ENCODE measurements at regions not wholly inside any gene's neighbourhood (a gene's known extent, or its start where the extent isn't known, plus 50 kb on each side); places are given as distances from the start of the nearest gene placed in this dataset.

DNA sequence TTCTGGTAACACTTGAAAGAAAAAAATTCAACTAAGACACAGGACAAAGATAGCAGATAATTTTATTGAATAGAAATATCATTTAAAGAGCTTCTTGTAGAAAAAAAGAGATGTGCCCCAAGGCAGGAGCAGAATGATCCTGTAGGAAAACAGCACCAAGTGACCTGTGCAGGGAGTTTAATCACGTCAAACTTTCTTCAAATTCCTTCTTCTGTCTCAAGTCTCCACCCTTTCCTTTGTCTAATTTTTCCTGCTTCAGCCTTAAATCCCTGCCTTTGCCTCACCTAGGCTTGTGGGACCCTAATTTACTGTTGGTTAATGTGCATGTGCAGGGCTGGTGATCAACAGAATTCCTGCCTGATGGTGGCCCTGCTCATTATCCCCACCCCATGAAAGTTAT lies 481.4 kb downstream of the IPMK start:
- peaks cover 0 to 10% (median 5%) of the 10 kb centered on the region in 8 donors for H3K9me3 Mint-ChIP-seq
- DNase-seq, result no peak
- H3K27ac ChIP-seq (ENCODE audit: low read depth, low read length), result no peak overlapping the region
- intact Hi-C loops (cut with micrococcal nuclease), result no loop called here
- no peaks in the 10 kb centered on the region for H3K27me3 ChIP-seq (ENCODE audit: insufficient read depth, low read length)
- no peaks in the 10 kb centered on the region for H3K4me1 Mint-ChIP-seq
- no peak overlapping the region for H3K27ac Mint-ChIP-seq
- POLR2A ChIA-PET (ENCODE audit: partially characterized antibody), result no interaction called here
- H3K4me3 Mint-ChIP-seq, result no peak overlapping the region
- no peaks in the 10 kb centered on the region for H3K4me1 ChIP-seq (ENCODE audit: insufficient read depth, low read length)
- no peak overlapping the region for H3K4me3 ChIP-seq (ENCODE audit: low read length in 2 of 2)
- no peaks in the 10 kb centered on the region for H3K36me3 ChIP-seq (ENCODE audit: insufficient read depth, low read length)
- H3K36me3 Mint-ChIP-seq, result no peaks in the 10 kb centered on the region
- H3K27me3 Mint-ChIP-seq, result no peaks in the 10 kb centered on the region
- CTCF ChIA-PET (ENCODE audit: partially characterized antibody), result no interaction called here
- H3K9me3 ChIP-seq (ENCODE audit: control insufficient read depth in 1 of 2, low read length in 2 of 2), result peaks cover 0 to 10% of the 10 kb centered on the region in 2 donors

DNA sequence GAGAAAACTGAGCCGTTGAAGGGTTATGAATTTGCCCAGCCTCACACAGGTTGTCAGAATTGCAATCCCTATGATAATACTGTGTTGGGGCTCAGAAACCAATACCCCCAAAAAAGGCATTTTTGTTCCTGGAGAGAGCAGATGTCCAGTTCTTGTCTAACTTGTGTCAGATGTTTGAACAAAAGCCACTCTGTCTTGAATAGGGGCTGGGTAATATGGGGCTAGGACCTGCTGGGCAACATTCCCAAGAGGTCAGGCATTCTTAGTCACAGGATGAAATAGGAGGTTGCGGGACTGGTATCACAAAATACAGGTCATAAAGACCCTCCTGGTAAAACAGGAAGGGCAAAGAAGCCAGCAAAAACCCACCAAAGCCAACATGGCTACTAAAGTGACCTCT lies 482.1 kb downstream of the IPMK start:
- Mint-ChIP-seq H3K27ac (no peak overlapping the region), H3K27me3 (no peaks in the 10 kb centered on the region), H3K4me1 (no peaks in the 10 kb centered on the region), H3K9me3 (peaks cover 0 to 10% (median 5%) of the 10 kb centered on the region in 8 donors), H3K4me3 (no peak overlapping the region), H3K36me3 (no peaks in the 10 kb centered on the region)
- H3K27me3 ChIP-seq (ENCODE audit: insufficient read depth, low read length), result no peaks in the 10 kb centered on the region
- ChIA-PET CTCF (ENCODE audit: partially characterized antibody) (no interaction called here), POLR2A (ENCODE audit: partially characterized antibody) (no interaction called here)
- no peak overlapping the region for H3K4me3 ChIP-seq (ENCODE audit: low read length in 2 of 2)
- no peak overlapping the region for H3K27ac ChIP-seq (ENCODE audit: low read depth, low read length)
- DNase-seq, result no peak
- intact Hi-C loops (cut with micrococcal nuclease), result no loop called here
- H3K9me3 ChIP-seq (ENCODE audit: control insufficient read depth in 1 of 2, low read length in 2 of 2), result peaks cover 0 to 10% of the 10 kb centered on the region in 2 donors
- no peaks in the 10 kb centered on the region for H3K36me3 ChIP-seq (ENCODE audit: insufficient read depth, low read length)
- H3K4me1 ChIP-seq (ENCODE audit: insufficient read depth, low read length), result no peaks in the 10 kb centered on the region

DNA sequence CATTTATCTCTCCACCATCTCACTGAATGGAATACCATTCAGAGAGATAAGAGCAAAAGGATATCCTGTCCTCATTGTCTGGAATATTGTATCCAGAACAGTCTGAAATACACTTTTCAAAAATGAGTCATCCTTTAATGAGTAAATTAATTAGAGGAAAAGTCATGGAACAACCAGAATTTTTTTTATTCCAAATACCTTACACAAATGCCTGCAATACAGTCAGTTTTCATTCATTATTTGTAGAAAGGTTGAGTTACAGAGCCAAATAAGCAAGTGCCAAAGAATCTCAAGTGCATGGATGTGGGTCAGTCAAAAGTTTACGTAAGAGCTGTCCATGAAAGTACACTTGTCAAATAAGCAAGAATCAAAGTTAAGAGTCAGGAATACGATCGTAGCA lies 482.6 kb downstream of the IPMK start:
- Mint-ChIP-seq H3K4me3 (no peak overlapping the region), H3K9me3 (peaks cover 0 to 10% (median 7%) of the 10 kb centered on the region in 8 donors), H3K36me3 (no peaks in the 10 kb centered on the region), H3K27ac (no peak overlapping the region), H3K27me3 (no peaks in the 10 kb centered on the region), H3K4me1 (no peaks in the 10 kb centered on the region)
- Histone ChIP-seq H3K9me3 (ENCODE audit: control insufficient read depth in 1 of 2, low read length in 2 of 2) (peaks cover 0 to 10% of the 10 kb centered on the region in 2 donors), H3K36me3 (ENCODE audit: insufficient read depth, low read length) (no peaks in the 10 kb centered on the region), H3K4me1 (ENCODE audit: insufficient read depth, low read length) (no peaks in the 10 kb centered on the region), H3K4me3 (ENCODE audit: low read length in 2 of 2) (no peak overlapping the region), H3K27ac (ENCODE audit: low read depth, low read length) (no peak overlapping the region), H3K27me3 (ENCODE audit: insufficient read depth, low read length) (no peaks in the 10 kb centered on the region)
- DNase-seq, result no peak
- POLR2A ChIA-PET (ENCODE audit: partially characterized antibody), result no interaction called here
- CTCF ChIA-PET (ENCODE audit: partially characterized antibody), result no interaction called here
- intact Hi-C loops (cut with micrococcal nuclease), result no loop called here

DNA sequence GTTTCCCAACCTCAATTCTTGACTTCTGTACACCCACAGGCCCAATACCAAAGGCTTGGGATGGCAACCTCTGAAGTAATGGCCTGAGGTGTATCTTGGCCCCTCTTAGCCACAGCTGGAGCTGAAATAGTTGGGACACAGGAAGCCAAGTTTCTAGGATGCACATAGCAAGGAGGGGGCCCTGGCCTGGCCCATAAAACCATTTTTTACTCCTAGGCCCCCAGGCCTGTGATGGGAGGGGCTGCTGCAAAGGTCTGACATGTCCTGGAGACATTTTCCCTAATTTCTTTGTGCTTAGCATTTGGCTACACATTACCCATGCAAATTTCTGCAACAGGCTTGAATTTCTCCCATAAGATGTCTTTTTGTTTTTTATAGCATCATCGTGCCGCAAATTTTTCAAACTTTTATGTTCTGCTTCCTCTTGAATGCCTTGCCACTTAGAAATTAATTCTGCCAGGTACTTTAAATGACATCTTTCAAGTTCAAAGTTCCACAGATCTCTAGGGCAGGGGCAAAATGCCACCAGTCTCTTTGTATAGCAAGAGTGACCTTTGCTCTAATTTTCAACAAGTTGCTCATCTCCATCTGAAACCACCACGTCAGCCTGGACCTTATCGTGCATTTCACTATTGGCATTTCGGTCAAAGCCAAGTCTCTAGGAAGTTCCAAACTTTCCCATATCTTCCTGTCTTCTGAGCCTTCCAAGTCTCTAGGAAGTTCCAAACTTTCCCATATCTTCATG lies 490.8 kb downstream of the IPMK start:
- intact Hi-C loops (cut with micrococcal nuclease), result no loop called here
- POLR2A ChIA-PET (ENCODE audit: partially characterized antibody), result no interaction called here
- no peaks in the 10 kb centered on the region for H3K4me1 ChIP-seq (ENCODE audit: insufficient read depth, low read length)
- H3K36me3 Mint-ChIP-seq, result no peaks in the 10 kb centered on the region
- H3K9me3 ChIP-seq (ENCODE audit: control insufficient read depth in 1 of 2, low read length in 2 of 2), result no peaks in the 10 kb centered on the region
- peaks cover 0 to 17% (median 8%) of the 10 kb centered on the region in 8 donors for H3K9me3 Mint-ChIP-seq
- DNase-seq, result no peak
- H3K4me3 Mint-ChIP-seq, result no peak overlapping the region
- H3K27me3 Mint-ChIP-seq, result no peaks in the 10 kb centered on the region
- no peak overlapping the region for H3K27ac Mint-ChIP-seq
- H3K4me3 ChIP-seq (ENCODE audit: low read length in 2 of 2), result no peak overlapping the region
- no peaks in the 10 kb centered on the region for H3K36me3 ChIP-seq (ENCODE audit: insufficient read depth, low read length)
- no peak overlapping the region for H3K27ac ChIP-seq (ENCODE audit: low read depth, low read length)
- no peaks in the 10 kb centered on the region for H3K27me3 ChIP-seq (ENCODE audit: insufficient read depth, low read length)
- CTCF ChIA-PET (ENCODE audit: partially characterized antibody), result no interaction called here
- H3K4me1 Mint-ChIP-seq, result no peaks in the 10 kb centered on the region

DNA sequence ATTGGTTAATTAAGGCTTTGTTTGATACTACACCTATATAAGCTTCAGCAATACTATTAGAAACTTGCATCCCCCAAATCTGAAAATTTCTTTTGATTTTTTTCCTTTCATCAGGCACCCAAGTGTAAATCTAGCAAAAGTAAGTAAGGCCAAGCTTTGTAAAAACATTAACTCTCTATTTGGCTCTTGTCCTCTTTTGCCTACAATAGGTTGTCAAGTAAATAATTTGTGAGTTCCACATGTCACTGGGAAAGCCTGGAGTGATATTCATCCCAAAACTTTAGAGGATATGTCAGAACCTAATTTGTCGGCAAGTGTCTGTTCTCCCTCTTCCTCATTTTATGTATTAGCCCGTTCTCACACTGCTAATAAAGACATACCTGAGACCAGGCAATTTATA lies 492.4 kb downstream of the IPMK start:
- ChIA-PET CTCF (ENCODE audit: partially characterized antibody) (no interaction called here), POLR2A (ENCODE audit: partially characterized antibody) (no interaction called here)
- H3K27me3 ChIP-seq (ENCODE audit: insufficient read depth, low read length), result no peaks in the 10 kb centered on the region
- H3K36me3 ChIP-seq (ENCODE audit: insufficient read depth, low read length), result no peaks in the 10 kb centered on the region
- H3K27ac ChIP-seq (ENCODE audit: low read depth, low read length), result no peak overlapping the region
- H3K27ac Mint-ChIP-seq, result no peak overlapping the region
- no peaks in the 10 kb centered on the region for H3K4me1 ChIP-seq (ENCODE audit: insufficient read depth, low read length)
- no peaks in the 10 kb centered on the region for H3K27me3 Mint-ChIP-seq
- no peaks in the 10 kb centered on the region for H3K4me1 Mint-ChIP-seq
- intact Hi-C loops (cut with micrococcal nuclease), result no loop called here
- H3K4me3 Mint-ChIP-seq, result no peak overlapping the region
- no peaks in the 10 kb centered on the region for H3K36me3 Mint-ChIP-seq
- peaks cover 0 to 15% (median 7%) of the 10 kb centered on the region in 8 donors for H3K9me3 Mint-ChIP-seq
- DNase-seq, result no peak
- H3K9me3 ChIP-seq (ENCODE audit: control insufficient read depth in 1 of 2, low read length in 2 of 2), result no peaks in the 10 kb centered on the region
- H3K4me3 ChIP-seq (ENCODE audit: low read length in 2 of 2), result no peak overlapping the region

DNA sequence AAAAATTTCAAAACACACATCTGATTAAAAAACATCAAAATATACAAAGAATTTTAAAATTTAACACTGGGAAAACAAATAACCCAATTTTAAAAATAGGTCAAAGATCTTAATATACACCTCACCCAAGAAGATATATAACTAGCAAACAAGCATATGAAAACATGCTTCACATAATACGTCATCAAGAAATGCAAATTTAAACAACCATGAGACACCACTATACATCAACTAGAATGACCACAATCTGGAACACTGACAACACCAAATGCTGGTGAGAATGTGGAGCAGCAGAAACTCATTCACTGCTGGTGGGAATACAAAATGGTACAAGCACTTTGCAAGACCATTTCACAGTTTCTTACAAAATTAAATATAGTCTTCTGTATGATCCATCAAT lies 498.4 kb downstream of the IPMK start:
- Mint-ChIP-seq H3K9me3 (peaks cover 0 to 8% (median 3%) of the 10 kb centered on the region in 8 donors), H3K36me3 (no peaks in the 10 kb centered on the region), H3K27ac (no peak overlapping the region), H3K4me1 (no peaks in the 10 kb centered on the region), H3K4me3 (no peak overlapping the region), H3K27me3 (no peaks in the 10 kb centered on the region)
- CTCF ChIA-PET (ENCODE audit: partially characterized antibody), result no interaction called here
- H3K4me3 ChIP-seq (ENCODE audit: low read length in 2 of 2), result no peak overlapping the region
- no peak overlapping the region for H3K27ac ChIP-seq (ENCODE audit: low read depth, low read length)
- POLR2A ChIA-PET (ENCODE audit: partially characterized antibody), result no interaction called here
- DNase-seq, result no peak
- H3K36me3 ChIP-seq (ENCODE audit: insufficient read depth, low read length), result no peaks in the 10 kb centered on the region
- no peaks in the 10 kb centered on the region for H3K27me3 ChIP-seq (ENCODE audit: insufficient read depth, low read length)
- H3K4me1 ChIP-seq (ENCODE audit: insufficient read depth, low read length), result no peaks in the 10 kb centered on the region
- intact Hi-C loops (cut with micrococcal nuclease), result no loop called here
- no peaks in the 10 kb centered on the region for H3K9me3 ChIP-seq (ENCODE audit: control insufficient read depth in 1 of 2, low read length in 2 of 2)

DNA sequence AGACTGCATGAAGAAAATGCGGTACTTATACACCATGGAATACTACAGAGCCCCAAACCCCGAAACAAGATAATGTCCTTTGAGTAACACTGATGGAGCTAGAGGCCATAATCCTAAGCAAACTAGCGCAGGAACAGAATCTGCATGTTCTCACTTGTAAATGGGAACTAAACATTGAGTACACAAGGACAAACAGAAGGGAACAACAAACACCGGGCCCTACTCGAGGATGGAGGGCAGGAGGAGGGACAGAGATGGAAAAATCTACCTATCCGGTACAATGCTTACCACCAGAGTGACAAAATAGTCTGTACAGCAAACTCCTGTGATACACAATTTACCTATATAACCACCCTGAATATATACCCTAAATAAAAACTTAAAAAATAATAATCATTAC lies 507.9 kb downstream of the IPMK start:
- no peaks in the 10 kb centered on the region for H3K27me3 Mint-ChIP-seq
- ChIA-PET POLR2A (ENCODE audit: partially characterized antibody) (no interaction called here), CTCF (ENCODE audit: partially characterized antibody) (no interaction called here)
- DNase-seq, result no peak
- no peaks in the 10 kb centered on the region for H3K4me1 Mint-ChIP-seq
- no peak overlapping the region for H3K27ac ChIP-seq (ENCODE audit: low read depth, low read length)
- intact Hi-C loops (cut with micrococcal nuclease), result no loop called here
- peaks cover 0 to 7% (median 2%) of the 10 kb centered on the region in 8 donors for H3K9me3 Mint-ChIP-seq
- no peak overlapping the region for H3K4me3 ChIP-seq (ENCODE audit: low read length in 2 of 2)
- H3K27me3 ChIP-seq (ENCODE audit: insufficient read depth, low read length), result no peaks in the 10 kb centered on the region
- H3K36me3 Mint-ChIP-seq, result no peaks in the 10 kb centered on the region
- no peaks in the 10 kb centered on the region for H3K36me3 ChIP-seq (ENCODE audit: insufficient read depth, low read length)
- no peak overlapping the region for H3K27ac Mint-ChIP-seq
- no peak overlapping the region for H3K4me3 Mint-ChIP-seq
- no peaks in the 10 kb centered on the region for H3K9me3 ChIP-seq (ENCODE audit: control insufficient read depth in 1 of 2, low read length in 2 of 2)
- no peaks in the 10 kb centered on the region for H3K4me1 ChIP-seq (ENCODE audit: insufficient read depth, low read length)

DNA sequence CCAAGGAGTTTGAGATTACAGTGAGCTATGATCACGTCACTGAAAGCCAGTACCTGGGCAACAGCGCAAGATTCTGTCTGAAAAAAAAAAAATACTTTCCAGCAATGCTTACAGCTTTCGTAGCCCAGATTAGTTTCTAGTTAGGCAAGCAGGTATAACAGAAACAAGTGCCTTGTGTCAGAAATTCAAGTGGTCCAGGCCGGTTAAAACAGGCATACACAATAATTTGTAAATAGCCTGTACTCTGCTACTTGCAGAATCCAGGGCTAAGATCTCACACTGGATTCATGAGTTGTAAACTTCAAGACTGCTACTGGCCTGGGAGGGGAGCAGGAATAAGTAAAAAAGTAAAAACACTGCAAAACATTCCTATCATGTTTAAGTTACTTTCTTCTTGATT lies 512.9 kb downstream of the IPMK start:
- intact Hi-C loops (cut with micrococcal nuclease), result no loop called here
- DNase-seq, result no peak
- Mint-ChIP-seq H3K4me1 (no peaks in the 10 kb centered on the region), H3K27ac (no peak overlapping the region), H3K27me3 (no peaks in the 10 kb centered on the region), H3K36me3 (no peaks in the 10 kb centered on the region), H3K4me3 (no peak overlapping the region), H3K9me3 (peaks cover 0 to 11% (median 7%) of the 10 kb centered on the region in 8 donors)
- Histone ChIP-seq H3K36me3 (ENCODE audit: insufficient read depth, low read length) (no peaks in the 10 kb centered on the region), H3K4me1 (ENCODE audit: insufficient read depth, low read length) (no peaks in the 10 kb centered on the region), H3K9me3 (ENCODE audit: control insufficient read depth in 1 of 2, low read length in 2 of 2) (no peaks in the 10 kb centered on the region), H3K27ac (ENCODE audit: low read depth, low read length) (no peak overlapping the region), H3K4me3 (ENCODE audit: low read length in 2 of 2) (no peak overlapping the region), H3K27me3 (ENCODE audit: insufficient read depth, low read length) (no peaks in the 10 kb centered on the region)
- ChIA-PET POLR2A (ENCODE audit: partially characterized antibody) (no interaction called here), CTCF (ENCODE audit: partially characterized antibody) (no interaction called here)

Measured in CD4-positive, alpha-beta memory T cell (primary cell).